ENCODE measurements at regions not wholly inside any gene's neighbourhood (a gene's known extent, or its start where the extent isn't known, plus 50 kb on each side); places are given as distances from the start of the nearest gene placed in this dataset.
A peak's percentile ranks its signal among the peaks of the same experiment; 100 is the strongest.

- Mint-ChIP-seq H3K4me1 (ENCODE audit: low read depth in 2 of 2) (no peaks in the 10 kb centered on the region), H3K27ac (no peak overlapping the region), H3K4me3 (no peak overlapping the region), H3K9me3 (peaks cover 3% of the 10 kb centered on the region), H3K27me3 (no peaks in the 10 kb centered on the region), H3K36me3 (no peaks in the 10 kb centered on the region)
- DNase-seq (ENCODE audit: low spot score) (no peak), ATAC-seq (no peak)
These were observed 116.1 kb upstream of the MYOCD start for GRCh38 chr17:12549499-12550041.

- H3K9me3 Mint-ChIP-seq: peaks cover 3% of the 10 kb centered on the region
- no peak overlapping the region for H3K4me3 Mint-ChIP-seq
- no peaks in the 10 kb centered on the region for H3K36me3 Mint-ChIP-seq
- no peaks in the 10 kb centered on the region for H3K27me3 Mint-ChIP-seq
- ATAC-seq (no peak), DNase-seq (ENCODE audit: low spot score) (no peak)
- no peaks in the 10 kb centered on the region for H3K4me1 Mint-ChIP-seq (ENCODE audit: low read depth in 2 of 2)
- no peak overlapping the region for H3K27ac Mint-ChIP-seq
These were observed 112.1 kb upstream of the MYOCD start for GRCh38 chr17:12553625-12554024.

GRCh38 chr17:12554251-12554650, 111.4 kb upstream of the MYOCD start:
- no peaks in the 10 kb centered on the region for H3K36me3 Mint-ChIP-seq
- DNase-seq (ENCODE audit: low spot score): no peak
- no peak overlapping the region for H3K27ac Mint-ChIP-seq
- no peaks in the 10 kb centered on the region for H3K4me1 Mint-ChIP-seq (ENCODE audit: low read depth in 2 of 2)
- ATAC-seq: no peak
- H3K27me3 Mint-ChIP-seq: no peaks in the 10 kb centered on the region
- peaks cover 3% of the 10 kb centered on the region for H3K9me3 Mint-ChIP-seq
- H3K4me3 Mint-ChIP-seq: no peak overlapping the region

GRCh38 chr17:12566291-12566690, 99.4 kb upstream of the MYOCD start:
- no peaks in the 10 kb centered on the region for H3K27me3 Mint-ChIP-seq
- no peak for DNase-seq (ENCODE audit: low spot score)

GRCh38 chr17:12567077-12568053, 98.3 kb upstream of the MYOCD start:
- Mint-ChIP-seq H3K9me3 (peaks cover 9% of the 10 kb centered on the region), H3K36me3 (no peaks in the 10 kb centered on the region), H3K27ac (no peak overlapping the region), H3K4me3 (no peak overlapping the region), H3K27me3 (no peaks in the 10 kb centered on the region), H3K4me1 (ENCODE audit: low read depth in 2 of 2) (no peaks in the 10 kb centered on the region)
- DNase-seq (ENCODE audit: low spot score): no peak
- no peak for ATAC-seq

More at GRCh38 chr17:12566291-12566690, 99.4 kb upstream of the MYOCD start:
- H3K9me3 Mint-ChIP-seq: peaks cover 9% of the 10 kb centered on the region
- no peaks in the 10 kb centered on the region for H3K4me1 Mint-ChIP-seq (ENCODE audit: low read depth in 2 of 2)
- no peak overlapping the region for H3K4me3 Mint-ChIP-seq
- no peak overlapping the region for H3K27ac Mint-ChIP-seq
- no peaks in the 10 kb centered on the region for H3K36me3 Mint-ChIP-seq
- peak in 1 of 2 donors; percentile 9 for ATAC-seq

GRCh38 chr17:12568358-12569251, 97.1 kb upstream of the MYOCD start:
- Mint-ChIP-seq H3K27me3 (no peaks in the 10 kb centered on the region), H3K4me1 (ENCODE audit: low read depth in 2 of 2) (no peaks in the 10 kb centered on the region), H3K9me3 (peaks cover 9% of the 10 kb centered on the region), H3K27ac (no peak overlapping the region), H3K4me3 (no peak overlapping the region), H3K36me3 (no peaks in the 10 kb centered on the region)
- DNase-seq (ENCODE audit: low spot score) (no peak), ATAC-seq (no peak)

DNA sequence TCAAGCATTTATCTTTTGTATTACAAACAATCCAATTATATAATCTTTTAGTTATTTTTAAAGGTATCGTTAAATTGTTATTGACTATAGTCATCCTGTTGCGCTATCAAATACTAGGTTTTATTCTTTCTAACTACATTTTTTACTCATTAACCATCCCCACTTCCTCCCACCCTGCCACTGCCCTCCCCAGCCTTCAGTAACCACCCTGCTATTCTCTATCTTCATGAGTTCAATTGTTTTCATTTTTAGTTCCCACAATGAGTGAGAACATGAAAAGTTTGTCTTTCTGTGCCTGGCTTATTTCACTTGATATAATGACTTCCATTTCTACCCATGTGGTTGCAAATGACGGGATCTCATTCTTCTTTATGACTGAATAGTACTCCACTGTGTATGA, 94.1 kb upstream of the MYOCD start:
- no peak overlapping the region for H3K4me3 Mint-ChIP-seq
- ATAC-seq: no peak
- no peaks in the 10 kb centered on the region for H3K27me3 Mint-ChIP-seq
- no peaks in the 10 kb centered on the region for H3K4me1 Mint-ChIP-seq (ENCODE audit: low read depth in 2 of 2)
- no peaks in the 10 kb centered on the region for H3K36me3 Mint-ChIP-seq
- H3K9me3 Mint-ChIP-seq: no peaks in the 10 kb centered on the region
- no peak for DNase-seq (ENCODE audit: low spot score)
- H3K27ac Mint-ChIP-seq: no peak overlapping the region

DNA sequence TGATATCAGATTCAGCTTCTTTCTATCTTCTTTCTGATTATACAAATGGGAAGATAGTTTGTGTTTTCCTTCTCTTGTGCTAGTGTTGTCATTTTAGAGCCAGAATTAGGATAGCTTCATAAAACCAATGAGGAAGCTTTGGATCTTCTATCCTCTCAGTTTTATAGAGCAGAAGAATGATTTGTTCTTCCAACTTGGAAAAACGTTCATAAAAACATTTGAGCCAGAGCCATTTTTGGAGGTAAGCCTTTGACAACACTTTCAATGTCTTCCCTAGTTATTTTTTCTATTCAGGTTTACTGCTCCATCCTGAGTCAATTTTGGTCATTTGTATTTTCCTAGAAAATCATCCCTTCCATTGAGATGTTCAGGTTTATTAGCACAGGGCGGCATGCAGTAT, 91.2 kb upstream of the MYOCD start:
- no peak overlapping the region for H3K4me3 Mint-ChIP-seq
- no peaks in the 10 kb centered on the region for H3K9me3 Mint-ChIP-seq
- no peak for DNase-seq (ENCODE audit: low spot score)
- H3K27ac Mint-ChIP-seq: no peak overlapping the region
- H3K4me1 Mint-ChIP-seq (ENCODE audit: low read depth in 2 of 2): no peaks in the 10 kb centered on the region
- ATAC-seq: no peak
- no peaks in the 10 kb centered on the region for H3K27me3 Mint-ChIP-seq
- no peaks in the 10 kb centered on the region for H3K36me3 Mint-ChIP-seq

DNA sequence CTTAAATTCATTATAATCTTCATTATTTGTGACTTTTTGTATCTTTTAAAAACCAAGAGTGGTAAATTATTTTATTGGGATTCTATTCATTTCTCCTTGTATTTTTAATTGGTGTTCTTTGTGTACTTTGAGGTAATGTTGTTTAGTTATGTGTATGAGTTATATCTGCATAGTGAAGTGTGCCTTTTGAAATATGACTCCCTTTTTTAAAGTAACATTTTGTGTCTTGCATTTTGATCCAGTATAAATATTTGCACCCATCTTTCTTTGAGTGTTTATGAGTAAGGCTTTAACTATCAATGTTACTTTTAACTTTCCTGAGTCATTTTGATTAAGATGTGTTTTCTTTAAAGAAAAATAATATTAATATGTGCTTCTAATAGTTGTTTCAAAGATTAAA, 90.0 kb upstream of the MYOCD start:
- DNase-seq (ENCODE audit: low spot score) (no peak), ATAC-seq (no peak)
- Mint-ChIP-seq H3K27me3 (no peaks in the 10 kb centered on the region), H3K4me1 (ENCODE audit: low read depth in 2 of 2) (no peaks in the 10 kb centered on the region), H3K9me3 (no peaks in the 10 kb centered on the region), H3K27ac (no peak overlapping the region), H3K36me3 (no peaks in the 10 kb centered on the region), H3K4me3 (no peak overlapping the region)

DNA sequence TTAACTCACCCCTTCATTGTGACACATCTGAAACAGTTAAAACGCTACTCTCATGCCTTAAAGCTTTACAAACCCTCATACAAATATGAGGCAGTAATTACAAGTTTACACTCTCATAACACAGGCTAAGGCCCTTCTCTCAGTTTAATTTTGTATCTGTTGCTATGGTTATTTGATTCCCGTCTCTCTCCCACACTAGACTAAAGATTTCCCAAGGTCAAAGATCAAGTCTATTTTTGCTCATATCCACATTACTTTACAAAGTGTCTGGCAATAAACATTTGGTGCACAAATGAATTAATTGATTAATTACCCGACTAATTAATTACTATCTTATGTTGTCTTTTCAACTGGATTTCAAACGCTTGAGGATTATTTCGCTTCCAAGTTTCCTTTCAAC, 86.4 kb upstream of the MYOCD start:
- no peak overlapping the region for H3K27ac Mint-ChIP-seq
- no peak overlapping the region for H3K4me3 Mint-ChIP-seq
- ATAC-seq (no peak), DNase-seq (ENCODE audit: low spot score) (no peak)
- H3K36me3 Mint-ChIP-seq: no peaks in the 10 kb centered on the region
- H3K27me3 Mint-ChIP-seq: no peaks in the 10 kb centered on the region
- H3K9me3 Mint-ChIP-seq: peaks cover 9% of the 10 kb centered on the region
- no peaks in the 10 kb centered on the region for H3K4me1 Mint-ChIP-seq (ENCODE audit: low read depth in 2 of 2)

DNA sequence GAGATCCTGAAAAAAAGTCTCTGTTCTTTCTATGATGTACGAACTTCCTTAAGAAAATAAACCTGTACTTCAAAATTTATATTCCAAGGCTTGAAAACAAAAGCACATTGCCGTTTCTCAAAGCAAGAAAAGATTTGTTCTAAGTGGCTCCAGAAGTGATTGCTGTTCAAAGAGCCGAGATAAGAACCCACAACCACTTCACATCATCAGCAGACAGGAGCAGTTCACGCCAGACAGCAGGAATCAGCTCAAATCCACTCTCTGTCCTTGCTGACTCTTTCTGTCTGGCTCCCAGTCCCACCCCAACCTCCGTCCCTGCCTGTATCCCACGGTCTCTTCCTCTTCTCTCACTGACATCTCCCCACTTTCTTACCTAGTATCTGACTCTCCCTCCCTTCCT, 85.0 kb upstream of the MYOCD start:
- no peaks in the 10 kb centered on the region for H3K36me3 Mint-ChIP-seq
- DNase-seq (ENCODE audit: low spot score): no peak
- no peak overlapping the region for H3K27ac Mint-ChIP-seq
- H3K4me3 Mint-ChIP-seq: no peak overlapping the region
- peaks cover 17% of the 10 kb centered on the region for H3K9me3 Mint-ChIP-seq
- no peaks in the 10 kb centered on the region for H3K4me1 Mint-ChIP-seq (ENCODE audit: low read depth in 2 of 2)
- no peaks in the 10 kb centered on the region for H3K27me3 Mint-ChIP-seq
- ATAC-seq: no peak

DNA sequence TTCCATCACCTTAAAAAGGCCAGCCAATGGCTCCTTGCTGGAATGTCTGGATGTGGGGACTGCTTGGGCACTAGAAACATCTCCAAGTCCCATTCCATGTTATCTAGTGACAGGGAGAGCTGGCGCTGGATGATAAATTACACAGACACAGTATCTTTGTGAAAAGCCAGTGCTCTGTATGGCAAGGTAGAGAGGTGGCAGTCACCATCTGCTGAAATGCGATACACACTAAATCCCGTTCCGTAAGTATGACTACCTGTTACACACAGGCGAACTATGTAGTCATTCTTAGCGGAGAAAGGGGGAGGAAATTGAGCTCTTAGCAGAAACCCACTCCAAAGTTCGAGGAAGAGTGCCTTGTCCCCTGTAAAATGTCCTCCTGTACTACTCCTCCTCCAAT, 81.0 kb upstream of the MYOCD start:
- no peak for DNase-seq (ENCODE audit: low spot score)
- H3K27ac Mint-ChIP-seq: no peak overlapping the region
- ATAC-seq: no peak
- H3K36me3 Mint-ChIP-seq: no peaks in the 10 kb centered on the region
- peaks cover 17% of the 10 kb centered on the region for H3K9me3 Mint-ChIP-seq
- H3K4me1 Mint-ChIP-seq (ENCODE audit: low read depth in 2 of 2): no peaks in the 10 kb centered on the region
- no peaks in the 10 kb centered on the region for H3K27me3 Mint-ChIP-seq
- no peak overlapping the region for H3K4me3 Mint-ChIP-seq

- DNase-seq (ENCODE audit: low spot score) (no peak), ATAC-seq (no peak)
- Mint-ChIP-seq H3K27ac (no peak overlapping the region), H3K36me3 (no peaks in the 10 kb centered on the region), H3K9me3 (peaks cover 13% of the 10 kb centered on the region), H3K4me3 (no peak overlapping the region), H3K4me1 (ENCODE audit: low read depth in 2 of 2) (no peaks in the 10 kb centered on the region), H3K27me3 (no peaks in the 10 kb centered on the region)
These were observed 77.2 kb upstream of the MYOCD start for GRCh38 chr17:12588531-12588930.

- H3K9me3 Mint-ChIP-seq: peaks cover under 1% of the 10 kb centered on the region
- H3K4me3 Mint-ChIP-seq: no peak overlapping the region
- no peaks in the 10 kb centered on the region for H3K27me3 Mint-ChIP-seq
- ATAC-seq (no peak), DNase-seq (ENCODE audit: low spot score) (no peak)
- H3K4me1 Mint-ChIP-seq (ENCODE audit: low read depth in 2 of 2): no peaks in the 10 kb centered on the region
- no peaks in the 10 kb centered on the region for H3K36me3 Mint-ChIP-seq
- H3K27ac Mint-ChIP-seq: no peak overlapping the region
These were observed 75.3 kb upstream of the MYOCD start for GRCh38 chr17:12590417-12590816.

Measured in natural killer cell treated with Interleukin-12 subunit alpha and Interleukin-12 subunit beta and Interleukin-15 and Interleukin-18, amount 100 ng/mL, for 72 hours (primary cell).